ENCODE measurements at regions not wholly inside any gene's neighbourhood (a gene's known extent, or its start where the extent isn't known, plus 50 kb on each side); places are given as distances from the start of the nearest gene placed in this dataset.

GRCh38 chr1:172719694-172720138 lies 60.8 kb downstream of the FASLG start:
- DNase-seq (ENCODE audit: low read depth, low spot score): no peak
- dilution Hi-C loops (cut with MboI; ENCODE audit: extremely low pct_ligation_motif_present, low sequenced_read_pairs): loop anchor here (25.0 kb wide), 1 partner anchor 107 kb away; no protein-coding TSS in a partner anchor

GRCh38 chr1:172720339-172720738 lies 61.4 kb downstream of the FASLG start:
- TF ChIP-seq EZH2 (IDR thresholded peaks at IDR 0.05; ENCODE audit: low read length) (no peak), CTCF (optimal IDR thresholded peaks at IDR 0.05 in 1 of 3, IDR thresholded peaks at IDR 0.05 in 1 of 3, conservative IDR thresholded peaks at IDR 0.05 in 1 of 3; ENCODE audit: extremely low read depth in 1 of 3, insufficient read depth in 2 of 3, low read length in 3 of 3) (no peak)
- Histone ChIP-seq H3K4me2 (ENCODE audit: control insufficient read depth, extremely low read depth, insufficient read depth, low read depth, low read length) (peak overlapping the region; percentile 39), H3K27me3 (ENCODE audit: control insufficient read depth, extremely low read depth, insufficient read depth, low read length) (no peaks in the 10 kb centered on the region), H3K4me1 (ENCODE audit: control insufficient read depth, extremely low read depth, insufficient read depth, low read length) (peaks cover 46% of the 10 kb centered on the region), H3K9me1 (ENCODE audit: control insufficient read depth, extremely low read depth, insufficient read depth, low read length) (no peaks in the 10 kb centered on the region), H3K79me2 (ENCODE audit: control insufficient read depth, insufficient read depth, low read length) (no peaks in the 10 kb centered on the region), H3K4me3 (ENCODE audit: control insufficient read depth in 2 of 3, extremely low read depth in 1 of 3, insufficient read depth in 2 of 3, low read depth in 1 of 3, low read length in 3 of 3) (no peak overlapping the region), H2AFZ (ENCODE audit: control insufficient read depth, low read length) (no peak overlapping the region), H4K20me1 (ENCODE audit: control insufficient read depth, extremely low read depth, insufficient read depth, low read length) (no peaks in the 10 kb centered on the region), H3K36me3 (ENCODE audit: control insufficient read depth in 2 of 2, extremely low read depth in 1 of 2, insufficient read depth in 2 of 2, low read length in 2 of 2) (no peaks in the 10 kb centered on the region), H3K9ac (ENCODE audit: control insufficient read depth, extremely low read depth, insufficient read depth, low read length) (no peak overlapping the region), H3K27ac (ENCODE audit: control insufficient read depth, insufficient read depth, low read length) (no peak overlapping the region), H3K9me3 (ENCODE audit: control insufficient read depth, low read depth, low read length) (no peaks in the 10 kb centered on the region)
- DNase-seq (ENCODE audit: low read depth, low spot score) (no peak), FAIRE-seq (peak; percentile 13)
- dilution Hi-C loops (cut with MboI; ENCODE audit: extremely low pct_ligation_motif_present, low sequenced_read_pairs): loop anchor here (25.0 kb wide), 1 partner anchor 108 kb away; no protein-coding TSS in a partner anchor

More at GRCh38 chr1:172719694-172720138, 60.8 kb downstream of the FASLG start:
- Histone ChIP-seq H3K9me1 (ENCODE audit: control insufficient read depth, extremely low read depth, insufficient read depth, low read length) (no peaks in the 10 kb centered on the region), H3K4me1 (ENCODE audit: control insufficient read depth, extremely low read depth, insufficient read depth, low read length) (peaks cover 46% of the 10 kb centered on the region), H3K9me3 (ENCODE audit: control insufficient read depth, low read depth, low read length) (no peaks in the 10 kb centered on the region), H3K9ac (ENCODE audit: control insufficient read depth, extremely low read depth, insufficient read depth, low read length) (no peak overlapping the region), H3K36me3 (ENCODE audit: control insufficient read depth in 2 of 2, extremely low read depth in 1 of 2, insufficient read depth in 2 of 2, low read length in 2 of 2) (no peaks in the 10 kb centered on the region), H4K20me1 (ENCODE audit: control insufficient read depth, extremely low read depth, insufficient read depth, low read length) (no peaks in the 10 kb centered on the region), H3K27me3 (ENCODE audit: control insufficient read depth, extremely low read depth, insufficient read depth, low read length) (no peaks in the 10 kb centered on the region), H2AFZ (ENCODE audit: control insufficient read depth, low read length) (peak overlapping the region; percentile 57), H3K27ac (ENCODE audit: control insufficient read depth, insufficient read depth, low read length) (peak overlapping the region; percentile 77), H3K79me2 (ENCODE audit: control insufficient read depth, insufficient read depth, low read length) (no peaks in the 10 kb centered on the region), H3K4me2 (ENCODE audit: control insufficient read depth, extremely low read depth, insufficient read depth, low read depth, low read length) (peak overlapping the region; percentile 39), H3K4me3 (ENCODE audit: control insufficient read depth in 2 of 3, extremely low read depth in 1 of 3, insufficient read depth in 2 of 3, low read depth in 1 of 3, low read length in 3 of 3) (peak overlapping the region in 1 of 3 experiments; percentile 1)
- FAIRE-seq: peak; percentile 78
- TF ChIP-seq CTCF (optimal IDR thresholded peaks at IDR 0.05 in 1 of 3, IDR thresholded peaks at IDR 0.05 in 1 of 3, conservative IDR thresholded peaks at IDR 0.05 in 1 of 3; ENCODE audit: extremely low read depth in 1 of 3, insufficient read depth in 2 of 3, low read length in 3 of 3): peak; percentile 6 to 61 (median 60)
- TF ChIP-seq EZH2 (IDR thresholded peaks at IDR 0.05; ENCODE audit: low read length): no peak
